CD4-positive, alpha-beta T cell (primary cell): ENCODE measurements at regions not wholly inside any gene's neighbourhood (a gene's known extent, or its start where the extent isn't known, plus 50 kb on each side); places are given as distances from the start of the nearest gene placed in this dataset.

ENCODE experiments used
- ATAC-seq: fragments of 200-7000 bp; cut with Tn5 transposase; one replicate; pipeline ENCODE4 v1.10.0; 2022; ENCODE audit warnings: mild to moderate bottlenecking; ENCODE audit not compliant: poor library complexity
- CTCF ChIA-PET: fragments of 350-600 bp; sonication (Branson Sonifier 250); formaldehyde crosslinking; loops from one replicate; lab custom pipeline; 2021; ENCODE audit warnings: antibody characterized with exemption, inconsistent platforms; lab: Charles Lee
- POLR2A ChIA-PET: fragments of 350-600 bp; sonication (Branson Sonifier 250); formaldehyde crosslinking; loops from one replicate; lab custom pipeline; 2021; ENCODE audit warnings: antibody characterized with exemption, inconsistent platforms; lab: Charles Lee
- DNase-seq, 14 experiments: peaks; one replicate each; pipeline ENCODE4 v3.0.0-alpha.2; 2013 to 2020; ENCODE audit warnings: mixed read lengths in 2 of 14
- H3K27ac ChIP-seq, 2 donors: one replicate each; pipeline versions ENCODE4 v1.5.1 to v1.7.0; 2013; ENCODE audit warnings: low read length in 2 of 2, low read depth in 1 of 2, mild to moderate bottlenecking in 1 of 2
- H3K27me3 ChIP-seq, 2 experiments: 1 replicate in 1 of 2; 2 replicates in 1 of 2; pipeline versions ENCODE4 v1.6.1 to v1.7.0; 2013; ENCODE audit warnings: low read length in 2 of 2, control low read depth in 1 of 2, mild to moderate bottlenecking in 1 of 2, moderate library complexity in 1 of 2; ENCODE audit not compliant: insufficient read depth in 2 of 2, control insufficient read depth in 1 of 2
- H3K36me3 ChIP-seq: one replicate; pipeline ENCODE4 v1.6.1; 2013; ENCODE audit warnings: low read length, control low read depth; ENCODE audit not compliant: insufficient read depth
- H3K4me1 ChIP-seq: one replicate; pipeline ENCODE4 v1.6.1; 2013; ENCODE audit warnings: low read length, control low read depth; ENCODE audit not compliant: insufficient read depth
- H3K4me3 ChIP-seq: one replicate; pipeline ENCODE4 v1.5.1; 2013; ENCODE audit warnings: mild to moderate bottlenecking, low read length, moderate library complexity
- H3K9me3 ChIP-seq, 2 experiments: 1 replicate in 1 of 2; 2 replicates in 1 of 2; pipeline versions ENCODE4 v1.6.1 to v1.7.0; 2013; ENCODE audit warnings: low read length in 2 of 2, mild to moderate bottlenecking in 2 of 2, control low read depth in 1 of 2, moderate library complexity in 1 of 2; ENCODE audit not compliant: control insufficient read depth in 1 of 2, insufficient read depth in 1 of 2
- H3K27ac Mint-ChIP-seq: one replicate; pipeline ENCODE4 v1.8.0; 2020; ENCODE audit warnings: mixed read lengths
- H3K27me3 Mint-ChIP-seq: one replicate; pipeline ENCODE4 v1.8.0; 2021; ENCODE audit warnings: mixed read lengths
- H3K36me3 Mint-ChIP-seq: one replicate; pipeline ENCODE4 v1.8.0; 2021; ENCODE audit warnings: low read depth, mixed read lengths
- H3K4me1 Mint-ChIP-seq: one replicate; pipeline ENCODE4 v1.8.0; 2021; ENCODE audit warnings: low read depth, mixed read lengths
- H3K4me3 Mint-ChIP-seq: one replicate; pipeline ENCODE4 v1.8.0; 2020; ENCODE audit warnings: mild to moderate bottlenecking, mixed read lengths
- H3K9me3 Mint-ChIP-seq: one replicate; pipeline ENCODE4 v1.8.0; 2020; ENCODE audit warnings: mixed read lengths
- intact Hi-C, 2 experiments: fragments of 100-400 bp; cut with DNase I in 1 of 2; cut with micrococcal nuclease in 1 of 2; formaldehyde crosslinking; loops; one replicate each; pipeline versions ENCODE4 v1.15.1 to v1.9.0; 2023 to 2025; cut with DNase I, micrococcal nuclease
- TF ChIP-seq, protein P1 (sequence below): fragments of 200-600 bp; IDR thresholded peaks from one replicate; pipeline ENCODE4 v1.8.0; 2022; ENCODE audit warnings: antibody characterized with exemption, mild to moderate bottlenecking

DNA sequence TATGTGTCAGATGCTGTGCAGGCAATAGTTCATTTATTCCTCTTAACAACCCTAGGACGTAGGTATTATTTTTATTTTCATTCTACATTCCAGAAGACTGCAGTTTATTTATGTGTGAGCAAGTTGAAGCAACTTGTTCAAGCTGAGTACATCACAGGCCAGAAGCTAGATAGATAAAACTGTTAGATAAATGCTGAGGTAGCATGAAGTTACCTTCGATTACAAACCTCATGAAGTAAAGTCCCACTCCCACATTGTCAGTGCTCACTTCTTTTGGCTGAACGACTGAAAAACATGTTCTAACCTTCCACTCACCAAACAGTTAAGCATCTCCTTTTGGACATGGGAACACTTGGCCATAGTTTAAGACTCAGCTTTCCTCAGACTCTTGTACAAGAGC is 439.2 kb downstream of the TNS1 start:
- TF ChIP-seq, protein P1, sequence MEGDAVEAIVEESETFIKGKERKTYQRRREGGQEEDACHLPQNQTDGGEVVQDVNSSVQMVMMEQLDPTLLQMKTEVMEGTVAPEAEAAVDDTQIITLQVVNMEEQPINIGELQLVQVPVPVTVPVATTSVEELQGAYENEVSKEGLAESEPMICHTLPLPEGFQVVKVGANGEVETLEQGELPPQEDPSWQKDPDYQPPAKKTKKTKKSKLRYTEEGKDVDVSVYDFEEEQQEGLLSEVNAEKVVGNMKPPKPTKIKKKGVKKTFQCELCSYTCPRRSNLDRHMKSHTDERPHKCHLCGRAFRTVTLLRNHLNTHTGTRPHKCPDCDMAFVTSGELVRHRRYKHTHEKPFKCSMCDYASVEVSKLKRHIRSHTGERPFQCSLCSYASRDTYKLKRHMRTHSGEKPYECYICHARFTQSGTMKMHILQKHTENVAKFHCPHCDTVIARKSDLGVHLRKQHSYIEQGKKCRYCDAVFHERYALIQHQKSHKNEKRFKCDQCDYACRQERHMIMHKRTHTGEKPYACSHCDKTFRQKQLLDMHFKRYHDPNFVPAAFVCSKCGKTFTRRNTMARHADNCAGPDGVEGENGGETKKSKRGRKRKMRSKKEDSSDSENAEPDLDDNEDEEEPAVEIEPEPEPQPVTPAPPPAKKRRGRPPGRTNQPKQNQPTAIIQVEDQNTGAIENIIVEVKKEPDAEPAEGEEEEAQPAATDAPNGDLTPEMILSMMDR, result no peak
- H3K27ac ChIP-seq, result no peak overlapping the region
- ATAC-seq, result no peak
- intact Hi-C loops, result no loop called here
- H3K9me3 Mint-ChIP-seq, result peaks cover 4% of the 10 kb centered on the region
- H3K27ac Mint-ChIP-seq, result no peak overlapping the region
- no peaks in the 10 kb centered on the region for H3K27me3 ChIP-seq
- H3K9me3 ChIP-seq, result no peaks in the 10 kb centered on the region
- H3K4me1 Mint-ChIP-seq, result no peaks in the 10 kb centered on the region
- no peak overlapping the region for H3K4me3 Mint-ChIP-seq
- no peaks in the 10 kb centered on the region for H3K4me1 ChIP-seq
- H3K4me3 ChIP-seq, result no peak overlapping the region
- CTCF ChIA-PET, result no interaction called here
- DNase-seq, result no peak
- H3K36me3 Mint-ChIP-seq, result peaks cover 20% of the 10 kb centered on the region
- peaks cover 5% of the 10 kb centered on the region for H3K27me3 Mint-ChIP-seq
- POLR2A ChIA-PET, result no interaction called here
- no peaks in the 10 kb centered on the region for H3K36me3 ChIP-seq

GRCh38 chr2:217562871-217563480 is 439.8 kb downstream of the TNS1 start:
- no peak overlapping the region for H3K4me3 ChIP-seq
- intact Hi-C loops, result no loop called here
- peaks cover 20% of the 10 kb centered on the region for H3K36me3 Mint-ChIP-seq
- H3K4me1 ChIP-seq, result no peaks in the 10 kb centered on the region
- H3K27ac ChIP-seq, result no peak overlapping the region
- no peak for ATAC-seq
- no peak overlapping the region for H3K4me3 Mint-ChIP-seq
- ChIA-PET POLR2A (no interaction called here), CTCF (no interaction called here)
- no peaks in the 10 kb centered on the region for H3K27me3 ChIP-seq
- H3K4me1 Mint-ChIP-seq, result no peaks in the 10 kb centered on the region
- H3K9me3 ChIP-seq, result no peaks in the 10 kb centered on the region
- H3K36me3 ChIP-seq, result no peaks in the 10 kb centered on the region
- H3K27me3 Mint-ChIP-seq, result peaks cover 5% of the 10 kb centered on the region
- H3K27ac Mint-ChIP-seq, result no peak overlapping the region
- peaks cover 4% of the 10 kb centered on the region for H3K9me3 Mint-ChIP-seq
- no peak for DNase-seq
- TF ChIP-seq, protein P1, result no peak

- Mint-ChIP-seq H3K27me3 (no peaks in the 10 kb centered on the region), H3K9me3 (peaks cover 4% of the 10 kb centered on the region), H3K36me3 (peaks cover 20% of the 10 kb centered on the region), H3K4me3 (no peak overlapping the region), H3K4me1 (peaks cover 13% of the 10 kb centered on the region), H3K27ac (no peak overlapping the region)
- TF ChIP-seq, protein P1, result no peak
- ATAC-seq, result no peak
- no peak for DNase-seq
- Histone ChIP-seq H3K27me3 (no peaks in the 10 kb centered on the region), H3K9me3 (no peaks in the 10 kb centered on the region), H3K36me3 (no peaks in the 10 kb centered on the region), H3K4me1 (peaks cover 2% of the 10 kb centered on the region), H3K27ac (no peak overlapping the region), H3K4me3 (no peak overlapping the region)
- intact Hi-C loops, result no loop called here
- POLR2A ChIA-PET, result no interaction called here
- CTCF ChIA-PET, result no interaction called here
These were observed 443.7 kb downstream of the TNS1 start for GRCh38 chr2:217559084-217559483.
